Psoas muscle (tissue), 7 donors: ENCODE measurements at regions not wholly inside any gene's neighbourhood (a gene's known extent, or its start where the extent isn't known, plus 50 kb on each side); places are given as distances from the start of the nearest gene placed in this dataset.

Experiments
- ATAC-seq, 4 donors: fragments of 200-7000 bp; cut with Tn5 transposase; one replicate each; pipeline ENCODE4 v1.9.1; 2020; ENCODE audit warnings: moderate library complexity in 3 of 4, mild to moderate bottlenecking in 2 of 4
- DNase-seq, 2 donors: peaks; one replicate each; pipeline ENCODE4 v3.0.0-alpha.2; 2020
- H3K27ac ChIP-seq: fragments of 200-600 bp; one replicate; pipeline ENCODE4 v1.8.0; 2022
- H3K27me3 ChIP-seq, 3 donors: fragments of 200-600 bp in 1 of 3; one replicate each; pipeline versions ENCODE4 v1.6.1 to v1.8.0; 2013 to 2022; ENCODE audit warnings: low read length in 2 of 3, mild to moderate bottlenecking in 2 of 3, moderate library complexity in 1 of 3; ENCODE audit not compliant: insufficient read depth in 3 of 3
- H3K36me3 ChIP-seq, 2 donors: fragments of 200-600 bp in 1 of 2; one replicate each; pipeline versions ENCODE4 v1.6.1 to v1.8.0; 2013 to 2022; ENCODE audit warnings: low read depth in 1 of 2, mild to moderate bottlenecking in 1 of 2, moderate library complexity in 1 of 2; ENCODE audit not compliant: insufficient read depth in 1 of 2
- H3K4me1 ChIP-seq: fragments of 200-600 bp; one replicate; pipeline ENCODE4 v1.8.0; 2022
- H3K4me3 ChIP-seq: fragments of 200-600 bp; one replicate; pipeline ENCODE4 v1.8.0; 2022; ENCODE audit warnings: mild to moderate bottlenecking
- H3K9me3 ChIP-seq: fragments of 200-600 bp; one replicate; pipeline ENCODE4 v1.8.0; 2022
- WGBS, 3 donors: extraction: QIAGEN DNeasy Blood & Tissue Kit; methylation state at CpG; one replicate each; pipeline versions ENCODE4 v1.1.6 to v1.1.7; 2013; 5-methylcytosine and 5-hydroxymethylcytosine counted together
- intact Hi-C, 2 donors: fragments of 100-400 bp; cut with DNase I; formaldehyde crosslinking; loops; one replicate each; pipeline versions ENCODE4 v1.11.0 to v1.14.2; 2022
- TF ChIP-seq, protein P1 (sequence below): fragments of 200-600 bp; IDR thresholded peaks from one replicate; pipeline ENCODE4 v1.8.0; 2022; ENCODE audit warnings: antibody characterized with exemption
- donor health status: healthy with polysubstance abuse.
- donor health status: DM: no; HTN: no; CAD: no; lungs with moderate emphysema.
- donor health status: Bipolar disorder and iron deficiency.
- donor health status: healthy.
- donor health status: DM: yes; HTN: yes; CAD: no.
- donor health status: DM: no; HTN: no; CAD: no.
- donor health status: DM: yes; HTN: yes; CAD: no.

- intact Hi-C loops: no loop called here
- Histone ChIP-seq H3K4me1 (no peaks in the 10 kb centered on the region), H3K36me3 (no peaks in the 10 kb centered on the region), H3K9me3 (no peaks in the 10 kb centered on the region), H3K27ac (no peak overlapping the region), H3K27me3 (no peaks in the 10 kb centered on the region), H3K4me3 (no peak overlapping the region)
- no peak for DNase-seq
- TF ChIP-seq, protein P1, sequence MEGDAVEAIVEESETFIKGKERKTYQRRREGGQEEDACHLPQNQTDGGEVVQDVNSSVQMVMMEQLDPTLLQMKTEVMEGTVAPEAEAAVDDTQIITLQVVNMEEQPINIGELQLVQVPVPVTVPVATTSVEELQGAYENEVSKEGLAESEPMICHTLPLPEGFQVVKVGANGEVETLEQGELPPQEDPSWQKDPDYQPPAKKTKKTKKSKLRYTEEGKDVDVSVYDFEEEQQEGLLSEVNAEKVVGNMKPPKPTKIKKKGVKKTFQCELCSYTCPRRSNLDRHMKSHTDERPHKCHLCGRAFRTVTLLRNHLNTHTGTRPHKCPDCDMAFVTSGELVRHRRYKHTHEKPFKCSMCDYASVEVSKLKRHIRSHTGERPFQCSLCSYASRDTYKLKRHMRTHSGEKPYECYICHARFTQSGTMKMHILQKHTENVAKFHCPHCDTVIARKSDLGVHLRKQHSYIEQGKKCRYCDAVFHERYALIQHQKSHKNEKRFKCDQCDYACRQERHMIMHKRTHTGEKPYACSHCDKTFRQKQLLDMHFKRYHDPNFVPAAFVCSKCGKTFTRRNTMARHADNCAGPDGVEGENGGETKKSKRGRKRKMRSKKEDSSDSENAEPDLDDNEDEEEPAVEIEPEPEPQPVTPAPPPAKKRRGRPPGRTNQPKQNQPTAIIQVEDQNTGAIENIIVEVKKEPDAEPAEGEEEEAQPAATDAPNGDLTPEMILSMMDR: no peak
- 46 to 53% (median 49%) methylated on average over 5 of the region's 5 CpGs for WGBS, 3 donors
- ATAC-seq: no peak
These were observed 67.4 kb upstream of the PPP1R3C start for GRCh38 chr10:91700273-91700672.

DNA sequence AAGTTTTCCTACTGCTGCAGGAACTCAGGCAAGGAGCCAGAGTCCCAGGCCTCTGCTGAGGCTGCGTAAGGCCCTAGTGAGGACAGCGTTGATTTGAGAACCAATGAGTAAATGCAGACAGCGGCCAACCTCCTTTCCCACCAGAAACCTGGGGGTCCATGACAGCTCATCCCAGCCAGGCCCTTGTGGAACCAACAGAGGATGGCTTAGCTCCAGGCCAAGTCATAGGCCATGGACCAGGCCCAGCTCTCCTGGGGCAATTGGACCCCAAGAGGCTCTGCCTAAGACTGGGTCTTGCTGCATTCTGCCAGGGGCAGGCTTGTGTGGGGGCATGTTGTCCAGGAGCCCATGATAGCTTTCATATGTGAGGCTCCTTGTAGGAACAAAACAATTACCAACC, 65.4 kb upstream of the PPP1R3C start:
- intact Hi-C loops: loop anchor here in 1 of 2 donors (10.0 kb wide), 1 partner anchor 53 kb away; no protein-coding TSS in a partner anchor
- TF ChIP-seq, protein P1: no peak
- Histone ChIP-seq H3K27ac (no peak overlapping the region), H3K36me3 (no peaks in the 10 kb centered on the region), H3K9me3 (no peaks in the 10 kb centered on the region), H3K4me1 (no peaks in the 10 kb centered on the region), H3K27me3 (no peaks in the 10 kb centered on the region), H3K4me3 (no peak overlapping the region)
- WGBS, 3 donors: 98 to 100% (median 100%) methylated on average over 3 of the region's 3 CpGs
- no peak for DNase-seq
- ATAC-seq: no peak

DNA sequence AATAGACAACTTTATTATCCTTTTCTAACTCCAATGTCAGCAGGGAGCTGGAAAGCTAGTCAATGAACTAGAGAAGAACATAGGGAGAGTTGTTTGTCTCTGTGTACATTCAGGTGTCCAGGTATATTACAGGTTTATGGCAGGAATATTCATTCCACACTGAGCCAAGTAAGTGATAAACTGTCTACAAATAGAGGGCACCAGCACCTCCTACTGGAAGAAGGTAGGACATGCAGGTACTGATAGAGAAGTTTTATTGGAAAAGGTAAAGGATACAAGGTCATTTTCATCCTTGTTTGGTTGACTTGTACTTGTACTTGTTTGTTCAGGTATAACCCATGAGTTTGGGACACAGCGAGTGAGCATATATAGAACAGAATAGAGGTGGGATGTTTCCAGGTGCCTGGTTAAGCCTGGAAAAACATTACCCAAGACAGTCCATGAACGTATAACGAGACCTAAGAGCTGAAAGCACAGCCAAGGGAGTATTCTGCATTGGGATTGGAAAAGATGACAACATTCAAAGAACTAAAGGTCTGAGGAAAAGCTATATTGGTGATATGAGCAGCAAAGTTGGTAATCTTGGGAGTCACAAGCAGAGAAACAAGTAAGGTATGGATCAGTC, 61.4 kb upstream of the PPP1R3C start:
- intact Hi-C loops: loop anchor here in 1 of 2 donors (10.0 kb wide), 1 partner anchor 49 kb away; no protein-coding TSS in a partner anchor
- H3K36me3 ChIP-seq: no peaks in the 10 kb centered on the region
- H3K27me3 ChIP-seq: no peaks in the 10 kb centered on the region
- H3K9me3 ChIP-seq: no peaks in the 10 kb centered on the region
- no peaks in the 10 kb centered on the region for H3K4me1 ChIP-seq
- no peak overlapping the region for H3K4me3 ChIP-seq
- WGBS, 3 donors: 83 to 88% (median 87%) methylated on average over 3 of the region's 3 CpGs
- no peak for DNase-seq
- TF ChIP-seq, protein P1: peak; percentile 51
- no peak for ATAC-seq
- no peak overlapping the region for H3K27ac ChIP-seq

DNA sequence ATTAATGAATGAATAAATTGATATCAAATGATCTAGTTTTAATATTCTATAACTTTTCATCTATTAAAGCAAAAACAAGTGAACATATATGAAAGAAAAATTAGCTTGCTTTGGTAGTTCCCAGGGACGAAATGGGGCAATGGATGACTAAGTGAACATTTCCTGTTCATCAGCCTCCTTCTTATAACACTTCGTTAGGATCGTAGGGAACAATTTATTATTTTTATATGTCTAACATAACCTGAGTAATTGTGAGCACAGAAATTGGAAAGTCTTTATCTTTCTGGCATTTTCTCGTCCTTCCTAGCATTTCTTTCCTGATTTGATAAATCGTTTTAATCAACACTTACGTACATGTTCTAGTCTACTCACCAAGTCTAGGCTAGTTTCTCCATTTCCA, 59.1 kb upstream of the PPP1R3C start:
- Histone ChIP-seq H3K27me3 (no peaks in the 10 kb centered on the region), H3K9me3 (no peaks in the 10 kb centered on the region), H3K27ac (no peak overlapping the region), H3K4me1 (no peaks in the 10 kb centered on the region), H3K36me3 (no peaks in the 10 kb centered on the region), H3K4me3 (no peak overlapping the region)
- TF ChIP-seq, protein P1: no peak
- intact Hi-C loops: loop anchor here in 1 of 2 donors (10.0 kb wide), 1 partner anchor 47 kb away; no protein-coding TSS in a partner anchor
- DNase-seq: no peak
- ATAC-seq: no peak
- 90 to 92% (median 91%) methylated on average over 6 of the region's 6 CpGs for WGBS, 3 donors
